GM18907 (cell line): ENCODE measurements at regions not wholly inside any gene's neighbourhood (a gene's known extent, or its start where the extent isn't known, plus 50 kb on each side); places are given as distances from the start of the nearest gene placed in this dataset.
"Not testable (repeated sequence)": the region's sequence is repeated elsewhere in the genome, so short reads cannot be mapped to it uniquely, and the experiment has no call there.

Experiments used
- ATAC-seq: cut with Tn5 transposase; IDR thresholded peaks from one replicate; pipeline ENCODE4 v1.9.1; 2021; ENCODE audit warnings: mild to moderate bottlenecking, moderate library complexity; ENCODE audit not compliant: unreplicated experiment

GRCh38 chr16:51516960-51517359, 365.9 kb upstream of the SALL1 start:
- not testable (repeated sequence) for ATAC-seq

DNA sequence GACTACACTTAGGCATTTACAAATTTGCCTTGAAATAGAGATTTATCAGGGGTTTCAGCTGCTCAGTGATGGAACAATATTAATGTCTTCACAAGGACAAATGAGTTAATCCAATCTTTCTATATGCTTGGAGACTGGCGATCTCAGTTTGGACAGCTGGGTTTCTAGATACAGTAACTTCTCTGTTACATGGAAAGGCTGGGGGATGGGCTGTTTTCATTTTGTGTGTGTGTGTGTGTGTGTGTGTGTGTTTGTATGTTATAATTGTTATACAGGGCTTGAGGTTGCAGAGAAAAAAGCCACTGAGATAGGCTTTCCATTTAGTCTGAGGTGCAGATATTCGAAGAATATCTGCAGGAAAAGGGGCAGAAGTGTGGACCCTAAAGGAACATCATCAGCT, 359.3 kb upstream of the SALL1 start:
- ATAC-seq = no peak

DNA sequence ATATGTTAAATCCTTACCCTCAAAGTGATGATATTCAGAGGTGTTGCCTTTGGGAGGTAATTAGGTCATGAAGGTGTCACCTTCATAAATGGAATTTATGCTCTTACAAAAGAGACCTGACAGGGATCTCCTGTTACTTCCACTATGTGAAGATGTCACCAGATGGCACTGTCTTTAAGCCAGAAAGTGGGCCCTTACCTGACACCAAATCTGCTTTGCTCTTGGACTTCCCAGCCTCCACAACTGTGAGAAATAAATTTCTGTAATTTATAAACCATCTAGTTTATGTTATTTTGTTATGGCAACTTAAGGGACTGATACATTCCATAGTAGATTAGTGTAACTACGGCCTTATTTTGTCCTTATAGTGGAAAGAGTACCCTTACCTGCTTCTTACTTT, 358.3 kb upstream of the SALL1 start:
- no peak for ATAC-seq

DNA sequence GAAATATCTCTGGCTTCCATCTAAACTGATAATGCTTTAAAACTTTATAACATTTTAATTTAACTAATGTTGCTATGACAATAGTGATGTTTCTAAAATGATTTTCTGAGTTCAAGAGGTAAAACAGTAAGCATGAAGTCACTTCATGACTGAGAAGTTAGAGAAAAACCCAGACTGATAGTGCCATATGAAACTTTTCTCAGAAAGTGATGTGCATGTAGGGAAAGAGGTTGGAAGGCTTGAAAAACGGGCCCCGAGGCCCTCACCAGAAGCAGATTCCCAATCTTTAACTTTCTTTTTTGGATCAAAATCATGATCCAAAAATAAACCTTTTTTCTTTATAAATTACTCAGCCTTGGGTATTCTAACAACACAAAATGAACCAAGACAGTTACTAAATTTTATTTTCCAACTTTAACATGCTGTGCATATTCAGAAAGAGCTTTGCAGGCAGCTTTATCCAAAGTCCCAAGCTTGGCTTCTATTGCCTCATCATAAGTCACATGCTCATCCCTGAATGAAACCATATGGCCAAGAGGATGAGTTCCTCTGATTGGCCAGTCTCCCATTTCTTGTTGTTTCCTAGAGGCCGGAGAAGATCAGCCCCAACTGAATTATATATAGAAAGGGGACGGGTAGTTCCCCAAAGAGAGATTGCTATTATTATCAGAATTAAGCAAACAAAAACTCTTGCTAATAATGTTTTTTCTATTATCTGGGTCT, 357.6 kb upstream of the SALL1 start:
- ATAC-seq = no peak

- no peak for ATAC-seq
Measured at GRCh38 chr16:51507286-51507685, 356.2 kb upstream of the SALL1 start.

DNA sequence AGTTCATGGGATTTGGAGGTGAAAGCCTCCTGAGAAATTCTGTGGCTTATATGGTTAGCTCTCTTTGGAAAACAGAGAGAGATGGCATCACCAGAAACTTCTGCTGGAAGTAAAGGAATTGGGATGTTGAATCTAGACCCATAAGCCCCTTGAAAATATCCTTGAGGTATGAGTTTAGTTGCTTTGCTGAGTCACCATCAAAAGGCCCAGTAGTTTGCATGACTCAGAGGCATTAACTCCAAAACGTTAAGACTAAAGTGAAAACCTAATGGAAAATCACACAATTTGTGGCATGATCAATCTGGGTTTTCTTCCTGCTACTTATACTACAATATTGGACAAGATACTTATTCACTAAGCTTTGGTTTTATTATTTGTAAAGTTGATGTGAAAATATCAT, 349.2 kb upstream of the SALL1 start:
- ATAC-seq = no peak

GRCh38 chr16:51497541-51498211, 346.6 kb upstream of the SALL1 start:
- ATAC-seq = no peak

GRCh38 chr16:51490866-51491265, 339.8 kb upstream of the SALL1 start:
- ATAC-seq = no peak

DNA sequence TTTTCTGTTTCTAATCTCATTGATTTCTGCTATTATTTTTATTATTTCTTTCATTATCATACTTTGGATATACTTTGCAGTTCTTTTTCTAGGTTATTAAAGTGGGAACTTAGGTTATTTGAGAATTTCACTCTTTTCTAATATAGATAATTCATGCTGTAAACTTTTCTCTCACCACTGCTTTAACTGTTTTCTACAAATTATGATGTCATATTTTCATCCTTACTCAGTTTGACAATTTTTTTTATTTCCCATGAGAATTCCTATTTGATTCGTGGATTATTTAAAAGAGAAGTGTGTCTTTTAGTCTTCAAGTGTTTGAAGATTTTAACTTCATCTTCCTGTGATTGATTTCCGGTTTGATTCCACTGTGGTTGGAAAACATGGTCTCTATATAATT, 336.8 kb upstream of the SALL1 start:
- no peak for ATAC-seq

DNA sequence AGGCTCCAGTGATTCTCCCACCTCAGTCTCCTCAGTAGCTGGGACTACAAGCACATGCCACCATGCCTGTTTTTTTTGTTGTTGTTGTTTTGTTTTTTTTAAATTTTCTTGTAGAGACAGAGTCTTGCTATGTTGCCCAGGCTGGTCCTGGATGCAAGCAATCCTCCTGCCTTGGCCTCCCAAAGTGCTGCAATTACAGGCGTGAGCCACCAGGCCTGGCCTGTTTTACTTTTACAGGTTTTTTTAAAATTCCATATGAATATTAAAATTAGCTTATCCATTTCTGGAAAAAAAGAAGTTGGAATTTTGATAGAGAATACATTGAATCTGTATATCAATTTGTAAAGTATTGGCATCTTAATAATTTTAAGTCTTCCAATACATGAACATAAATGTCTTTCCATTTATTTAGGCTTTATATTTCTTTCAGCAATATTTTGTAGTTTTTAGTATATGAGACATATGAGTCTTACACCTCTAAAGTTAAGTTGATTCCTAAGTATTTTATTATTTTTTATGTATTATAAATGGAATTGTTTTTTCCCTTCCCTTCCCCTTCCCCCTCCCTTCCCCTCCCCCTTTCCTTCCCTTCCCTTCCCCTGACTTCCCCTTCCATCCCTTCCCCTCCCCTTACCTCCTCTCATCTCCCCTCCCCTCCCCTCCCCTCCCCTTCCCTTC, 323.5 kb upstream of the SALL1 start:
- ATAC-seq = no peak

DNA sequence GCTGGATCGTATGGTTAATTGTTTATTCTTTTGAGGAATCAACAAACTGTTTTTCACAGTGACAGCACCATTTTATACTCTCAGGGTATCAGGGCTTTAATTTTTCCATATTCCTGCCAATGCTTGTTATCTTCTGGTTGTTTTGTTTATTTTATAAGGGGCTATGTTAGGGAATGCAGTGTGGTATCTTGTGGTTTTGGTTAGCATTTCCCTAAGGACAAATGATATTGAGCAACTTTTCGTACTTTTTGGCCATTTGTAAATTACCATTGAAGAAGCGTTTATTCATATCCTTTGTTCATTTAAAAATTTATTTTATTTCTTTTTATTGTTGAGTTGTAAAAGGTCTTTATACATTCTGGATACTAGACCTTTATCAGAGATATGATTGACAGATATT, 322.0 kb upstream of the SALL1 start:
- no peak for ATAC-seq

DNA sequence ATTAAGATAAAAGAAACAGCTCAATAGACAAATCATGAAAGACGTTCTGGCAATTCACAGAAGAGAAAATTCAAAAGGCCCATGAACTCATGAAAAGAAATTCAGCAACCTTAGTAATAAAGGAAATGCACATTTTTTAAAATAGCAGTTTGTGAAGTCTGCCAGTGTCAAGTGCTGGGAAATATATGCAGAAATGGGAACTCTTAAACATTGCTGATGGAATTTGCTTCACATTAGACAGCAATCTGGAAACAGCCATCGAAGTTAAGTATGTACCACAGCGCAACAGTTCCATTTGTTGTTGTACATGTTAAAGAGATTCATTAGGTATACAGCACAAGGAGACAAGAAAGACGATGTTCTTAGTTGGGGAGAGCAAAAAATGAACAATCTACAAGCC, 319.4 kb upstream of the SALL1 start:
- no peak for ATAC-seq

DNA sequence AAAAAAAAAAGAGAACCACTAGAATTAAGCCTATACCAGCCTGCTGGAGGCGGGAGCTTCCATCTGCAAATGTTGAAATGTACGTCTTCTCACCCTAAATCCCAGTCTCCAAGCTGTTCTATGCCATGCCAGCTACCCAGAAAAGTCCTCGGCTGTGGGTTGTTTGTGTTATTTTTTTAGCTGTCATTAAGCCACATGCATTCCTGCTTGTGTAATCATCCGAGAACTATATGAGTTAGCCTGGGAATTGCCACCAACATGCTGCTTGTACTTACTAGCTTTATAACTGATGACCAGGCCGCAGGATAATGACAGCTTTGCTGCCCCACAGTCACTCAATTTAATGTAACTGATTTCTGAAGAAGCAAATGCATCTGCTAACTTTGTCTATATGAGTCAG, 313.9 kb upstream of the SALL1 start:
- ATAC-seq = no peak

- no peak for ATAC-seq
Measured at GRCh38 chr16:51461255-51461654, 310.2 kb upstream of the SALL1 start.

DNA sequence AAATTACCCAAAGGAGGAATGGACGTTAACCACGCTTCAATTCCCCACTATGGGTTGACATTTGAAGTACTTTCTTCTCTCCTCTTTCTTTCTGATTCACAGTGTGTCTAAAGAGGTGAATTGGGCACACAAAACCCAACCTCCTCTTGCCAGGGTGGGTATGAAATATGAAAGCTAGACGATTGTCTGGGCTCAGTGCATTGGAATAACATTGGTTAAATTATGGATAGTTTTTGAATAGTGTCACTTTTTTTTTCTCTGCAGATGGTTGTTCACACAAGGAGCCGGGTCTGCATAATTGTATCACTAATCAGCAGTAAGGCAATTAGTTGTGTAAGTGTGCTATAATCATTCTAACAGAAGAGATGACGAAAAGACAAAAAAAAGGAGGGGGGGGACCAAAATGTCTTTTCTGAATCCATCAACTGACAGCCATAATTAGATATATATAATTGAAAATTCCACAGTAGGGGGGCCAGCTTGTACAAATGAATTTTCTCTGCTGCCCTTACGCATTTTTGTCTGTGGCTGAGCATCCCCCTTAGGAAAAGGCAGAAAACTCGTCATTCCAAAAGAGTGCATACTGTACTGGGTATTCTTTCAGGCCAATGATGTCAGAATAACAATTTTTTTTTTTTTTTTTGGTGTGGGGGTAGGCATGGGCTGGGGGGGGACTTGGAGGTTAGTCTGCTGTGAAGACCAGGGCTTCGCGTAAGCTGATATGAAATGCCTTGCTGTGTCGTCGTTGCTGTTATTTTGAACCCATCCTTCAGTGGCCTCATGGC, 307.5 kb upstream of the SALL1 start:
- no peak for ATAC-seq

GRCh38 chr16:51457775-51458174, 306.7 kb upstream of the SALL1 start:
- no peak for ATAC-seq

GRCh38 chr16:51455398-51455797, 304.3 kb upstream of the SALL1 start:
- ATAC-seq = no peak

DNA sequence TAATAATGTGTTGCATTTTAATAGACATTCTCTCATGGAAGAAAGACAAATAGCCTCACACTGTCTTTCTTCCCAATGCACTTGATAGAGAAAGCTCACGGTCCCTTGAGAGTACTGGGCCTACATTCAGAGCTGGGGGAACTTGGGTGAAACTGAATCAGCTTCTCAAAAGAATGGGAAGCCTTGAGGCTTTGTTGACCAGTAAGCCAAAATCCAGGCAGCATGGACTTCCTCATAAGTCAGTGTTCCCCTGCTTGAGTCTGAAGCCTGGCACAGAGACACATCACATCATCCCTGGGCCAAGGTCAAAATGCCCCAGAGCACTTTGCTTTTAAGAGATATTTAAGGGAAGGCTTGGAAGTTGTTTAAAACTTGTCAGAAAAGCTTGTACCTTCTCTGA, 302.2 kb upstream of the SALL1 start:
- no peak for ATAC-seq

DNA sequence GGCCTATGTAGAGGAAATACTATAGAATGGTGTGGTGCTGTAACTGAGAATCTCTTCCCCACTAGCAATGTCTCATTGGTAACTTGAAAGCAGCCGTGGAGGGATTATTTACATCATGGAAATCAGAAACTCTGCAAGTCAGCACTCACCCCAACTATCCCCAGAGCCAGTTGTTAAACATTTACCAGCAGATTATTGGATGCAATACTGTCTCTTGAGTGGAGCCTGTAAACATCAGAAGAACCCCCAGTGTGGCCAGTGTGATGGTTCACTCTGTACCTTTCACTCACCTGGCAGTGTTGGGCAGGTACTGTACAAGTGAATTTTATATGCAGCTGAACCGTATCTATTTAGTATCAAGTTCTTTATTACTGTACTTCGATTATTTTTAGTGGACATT, 299.8 kb upstream of the SALL1 start:
- no peak for ATAC-seq

- ATAC-seq = no peak
Measured at GRCh38 chr16:51450376-51450775, 299.3 kb upstream of the SALL1 start.

DNA sequence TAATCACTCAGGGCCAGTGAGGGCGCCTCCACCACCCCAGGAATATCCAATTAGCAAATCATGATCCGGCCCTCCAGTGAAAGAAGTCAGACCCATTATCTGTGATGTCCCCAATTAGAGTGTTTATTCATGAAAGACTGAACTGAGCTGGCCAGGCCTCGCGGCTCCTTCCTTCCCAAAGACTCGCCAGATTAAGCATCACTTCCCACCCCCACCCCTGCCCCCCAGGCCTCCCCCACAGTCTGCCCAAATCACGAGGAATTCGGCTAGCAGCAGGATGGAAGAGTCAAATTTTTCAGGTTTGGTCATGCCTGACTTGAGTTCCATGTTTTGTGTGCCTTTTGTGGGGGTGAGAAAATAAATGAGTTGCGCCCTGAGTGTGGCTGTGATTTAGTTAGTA, 298.4 kb upstream of the SALL1 start:
- ATAC-seq = no peak
